ENCODE measurements at regions not wholly inside any gene's neighbourhood (a gene's known extent, or its start where the extent isn't known, plus 50 kb on each side); places are given as distances from the start of the nearest gene placed in this dataset.

- no peak for TF ChIP-seq CTCF (IDR thresholded peaks at IDR 0.05; ENCODE audit: low read depth, low read length, poor library complexity, severe bottlenecking)
- TF ChIP-seq EZH2phosphoT487 (IDR thresholded peaks at IDR 0.05; ENCODE audit: borderline replicate concordance, low read length): no peak
These were observed 817.3 kb downstream of the BCKDHB start for GRCh38 chr6:80923816-80924215.

Measured in DOHH2 (cell line).